ENCODE measurements at regions not wholly inside any gene's neighbourhood (a gene's known extent, or its start where the extent isn't known, plus 50 kb on each side); places are given as distances from the start of the nearest gene placed in this dataset.

DNA sequence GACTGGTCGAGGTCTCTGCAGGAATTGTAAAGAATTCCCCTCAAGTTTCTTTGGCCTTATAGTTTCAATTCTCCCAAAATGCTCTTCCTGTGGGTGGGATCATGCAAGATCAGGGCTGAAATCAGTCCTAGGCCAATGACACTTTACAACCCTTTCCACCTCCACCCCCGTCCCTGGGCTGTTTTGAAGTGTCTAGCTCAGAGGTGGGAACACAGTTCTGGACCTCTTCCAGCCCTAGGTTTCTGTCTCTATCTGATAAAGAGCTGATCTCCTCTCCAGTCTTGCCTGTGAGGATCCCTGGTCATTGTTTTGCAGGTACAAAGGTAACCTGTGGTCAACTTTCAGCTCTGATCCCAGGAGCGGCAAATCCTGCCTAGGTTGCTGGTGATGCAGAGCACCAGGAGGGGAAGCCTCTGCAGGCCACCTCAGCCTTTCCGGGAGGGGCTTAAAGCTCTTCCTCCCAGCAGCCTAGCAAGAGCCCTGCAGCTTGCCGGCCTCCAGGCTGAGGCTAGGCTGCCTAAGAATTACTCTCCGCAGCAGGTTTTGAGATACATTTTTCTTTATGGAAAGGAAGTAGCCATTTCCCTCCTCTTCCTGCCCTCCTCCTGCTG lies 69.8 kb upstream of the WIPF1 start:
- DNase-seq: no peak

DNA sequence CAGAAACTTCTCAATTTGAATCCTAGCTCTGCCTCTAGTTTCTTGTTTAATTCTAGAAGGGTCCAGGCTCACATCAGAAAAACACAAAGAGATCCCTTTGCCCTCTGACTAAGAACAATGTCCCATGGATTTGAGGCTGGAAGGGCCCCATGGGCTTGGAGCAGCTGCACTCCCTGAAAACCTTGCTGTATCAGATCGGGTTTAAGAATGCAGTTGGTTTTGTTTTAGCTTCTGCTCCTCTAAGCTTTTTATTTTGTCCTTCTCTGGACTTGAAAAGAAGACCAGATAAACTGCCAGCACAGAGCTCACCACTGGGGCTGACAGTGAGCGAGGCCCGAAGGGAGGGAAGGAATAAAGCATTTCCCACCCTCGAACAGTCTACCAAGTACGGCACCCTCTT lies 69.2 kb upstream of the WIPF1 start:
- DNase-seq: no peak

DNA sequence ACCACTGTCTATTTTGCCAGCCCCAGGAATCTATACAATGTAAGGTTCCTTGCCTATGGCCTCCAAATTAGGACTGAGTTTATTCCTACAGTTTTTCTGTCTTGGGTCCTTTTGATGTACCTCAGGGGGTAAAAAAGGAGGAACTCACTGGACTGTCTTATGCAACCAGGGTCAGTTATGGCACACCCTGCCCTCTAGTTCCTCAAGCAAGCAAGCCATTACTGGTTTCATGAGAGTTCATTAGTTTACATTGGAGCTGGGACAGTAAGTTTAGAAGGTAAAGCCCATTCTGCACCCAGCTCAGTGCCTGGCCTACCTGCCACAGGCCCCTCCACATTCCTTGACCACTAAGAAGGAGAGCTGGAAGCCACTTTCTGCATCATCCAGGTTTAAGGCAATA lies 68.7 kb upstream of the WIPF1 start:
- no peak for DNase-seq

GRCh38 chr2:174664084-174664759 lies 66.6 kb upstream of the WIPF1 start:
- DNase-seq: no peak

- no peak for DNase-seq
These were observed 65.9 kb upstream of the WIPF1 start for GRCh38 chr2:174663550-174663949.

- DNase-seq: no peak
These were observed 65.3 kb upstream of the WIPF1 start for GRCh38 chr2:174662859-174663258.

DNA sequence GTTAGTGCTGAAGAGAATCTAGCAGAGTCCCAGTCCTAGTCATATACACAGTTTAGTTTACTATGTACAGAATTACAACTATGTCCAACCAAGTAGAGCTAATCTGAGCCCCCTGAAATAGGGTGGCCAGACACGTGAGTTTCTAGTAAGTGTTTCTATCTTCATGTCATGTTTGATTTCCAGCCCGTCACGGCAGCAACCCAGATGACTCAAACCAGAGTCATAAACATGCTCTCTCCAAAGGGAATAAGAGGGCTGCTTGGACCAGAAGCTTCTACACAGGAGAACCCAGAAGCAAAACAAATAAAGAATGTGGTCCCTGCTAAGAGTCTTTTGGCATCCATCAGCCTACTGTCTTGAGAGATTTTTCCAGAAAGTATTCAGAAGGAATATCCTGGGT lies 64.9 kb upstream of the WIPF1 start:
- no peak for DNase-seq

DNA sequence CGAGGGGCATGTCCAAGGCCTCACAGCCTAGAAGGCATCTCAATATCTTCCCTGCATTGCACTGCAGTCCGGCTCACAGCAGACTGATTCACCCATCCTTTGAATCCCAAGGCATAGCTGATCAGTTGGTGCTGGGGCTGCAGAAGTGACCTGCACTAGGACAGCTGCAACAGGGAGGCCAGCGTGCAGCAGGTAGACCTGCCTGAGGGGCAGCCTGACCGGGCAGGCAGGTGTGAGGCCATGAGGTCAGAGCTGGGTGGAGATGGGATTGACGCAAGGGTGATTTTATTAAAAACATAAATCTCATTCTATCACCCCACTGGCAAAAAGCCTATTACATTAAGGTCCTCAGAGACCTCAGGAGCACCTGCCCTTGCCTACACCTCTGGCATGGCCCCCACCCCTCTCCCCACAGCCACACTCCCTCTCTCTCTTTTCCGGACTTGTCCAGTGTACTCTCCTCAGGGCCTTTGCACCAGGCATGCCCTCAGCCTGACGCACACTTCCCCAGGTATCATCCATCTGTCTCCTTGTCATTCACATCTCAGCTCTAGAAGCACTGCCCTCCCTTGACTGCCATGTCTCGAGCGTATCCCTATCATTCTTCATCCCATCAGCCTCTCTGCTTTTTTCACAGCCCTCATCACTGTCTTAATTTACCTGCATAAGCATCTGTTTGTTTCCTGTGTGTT lies 63.5 kb upstream of the WIPF1 start:
- no peak for DNase-seq

- DNase-seq: no peak
These were observed 61.7 kb upstream of the WIPF1 start for GRCh38 chr2:174659069-174659900.

DNA sequence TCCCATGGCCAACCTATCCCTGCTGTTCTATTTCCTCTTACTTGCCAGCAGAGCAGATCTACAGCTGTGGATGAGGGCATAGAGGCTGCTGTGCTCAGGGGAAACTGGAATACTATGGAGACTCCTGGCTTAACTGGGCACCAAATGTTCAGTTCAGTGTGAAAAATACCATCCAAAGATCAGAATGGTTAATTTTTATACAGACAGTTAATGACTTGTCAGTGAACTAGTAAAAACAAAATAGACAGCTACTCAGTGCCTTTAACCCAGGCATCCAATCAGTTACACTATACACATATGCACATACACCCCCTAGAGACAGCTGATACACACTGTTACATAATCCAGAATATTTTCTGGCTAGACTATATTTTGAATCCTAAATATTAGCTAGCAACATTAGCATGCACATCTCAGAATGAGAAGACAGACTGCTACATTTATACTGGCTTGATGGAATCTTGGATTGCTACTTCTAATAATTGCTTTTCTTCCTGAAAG lies 59.1 kb upstream of the WIPF1 start:
- no peak for DNase-seq

DNA sequence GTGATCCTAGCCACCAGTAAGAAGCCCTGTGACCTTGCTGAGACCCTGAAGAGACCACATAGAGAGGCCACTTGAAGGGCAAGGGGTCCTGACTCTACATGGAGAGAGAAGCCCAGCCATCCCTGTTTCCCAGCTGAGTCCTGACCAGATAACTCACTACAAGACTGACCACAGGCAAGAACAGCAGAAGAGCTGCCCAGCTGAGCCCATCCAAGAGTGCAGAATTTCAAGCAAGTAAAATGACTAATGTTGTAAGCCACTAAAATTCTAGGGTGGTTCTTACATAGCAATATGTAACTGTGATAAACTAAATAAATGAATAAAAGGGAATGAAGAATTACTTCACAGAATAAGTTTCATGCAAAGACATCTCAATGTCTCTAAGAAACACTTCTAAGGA lies 58.4 kb upstream of the WIPF1 start:
- DNase-seq: no peak

DNA sequence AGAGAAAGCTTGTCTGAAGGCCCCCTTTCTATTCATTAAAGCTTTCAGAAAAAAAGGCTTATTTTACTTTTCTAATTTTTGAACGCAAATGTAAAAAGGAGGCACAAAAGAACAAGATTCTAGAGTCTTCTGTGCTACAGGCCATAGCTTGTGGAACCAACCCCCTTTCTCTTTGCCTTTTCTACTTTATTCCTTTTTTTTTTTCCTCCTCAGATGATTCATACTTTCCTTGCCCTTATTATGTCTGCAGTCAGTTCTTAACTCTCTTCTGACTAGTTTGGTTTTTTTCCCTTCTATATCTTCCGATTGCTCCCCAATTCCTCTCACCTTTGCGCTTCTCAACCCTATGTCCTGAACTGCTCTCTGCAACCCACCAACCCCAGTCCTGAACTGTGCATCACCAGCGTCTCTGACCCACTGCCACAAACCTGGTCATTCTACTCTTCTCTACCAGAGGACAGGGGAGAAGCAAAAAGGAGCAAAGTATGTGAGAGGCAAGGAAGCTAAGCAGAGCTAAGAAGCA lies 56.9 kb upstream of the WIPF1 start:
- no peak for DNase-seq

GRCh38 chr2:174648896-174649295 lies 51.3 kb upstream of the WIPF1 start:
- DNase-seq: no peak

All from NCI-H1092 (cell line).